Middle frontal gyrus (tissue), 1 donor: ENCODE measurements at regions not wholly inside any gene's neighbourhood (a gene's known extent, or its start where the extent isn't known, plus 50 kb on each side); places are given as distances from the start of the nearest gene placed in this dataset.
"Not testable (repeated sequence)": the region's sequence is repeated elsewhere in the genome, so short reads cannot be mapped to it uniquely, and the experiment has no call there.

Experiments
- DNase-seq: peaks from one replicate; pipeline ENCODE4 v3.0.0-alpha.2; 2015; ENCODE audit warnings: low spot score; ENCODE audit errors: extremely low spot score

- DNase-seq: no peak
Measured at GRCh38 chr2:81505586-81505985, 1201.0 kb upstream of the LRRTM1 start.

- DNase-seq: no peak
Measured at GRCh38 chr2:81495556-81495955, 1191.0 kb upstream of the LRRTM1 start.

- DNase-seq: no peak
Measured at GRCh38 chr2:81483254-81483653, 1178.7 kb upstream of the LRRTM1 start.

- DNase-seq: no peak
Measured at GRCh38 chr2:81481994-81482368, 1177.4 kb upstream of the LRRTM1 start.

- DNase-seq: no peak
Measured at GRCh38 chr2:81481242-81481993, 1176.9 kb upstream of the LRRTM1 start.

GRCh38 chr2:81467096-81467495 lies 1162.5 kb upstream of the LRRTM1 start:
- no peak for DNase-seq

GRCh38 chr2:81462420-81462819 lies 1157.9 kb upstream of the LRRTM1 start:
- no peak for DNase-seq

- DNase-seq: no peak
Measured at GRCh38 chr2:81445176-81445575, 1140.6 kb upstream of the LRRTM1 start.

GRCh38 chr2:81437456-81438000 lies 1133.0 kb upstream of the LRRTM1 start:
- no peak for DNase-seq

GRCh38 chr2:81436256-81436655 lies 1131.7 kb upstream of the LRRTM1 start:
- DNase-seq: no peak

- DNase-seq: no peak
Measured at GRCh38 chr2:81412681-81413080, 1108.1 kb upstream of the LRRTM1 start.

- DNase-seq: no peak
Measured at GRCh38 chr2:81403508-81403907, 1099.0 kb upstream of the LRRTM1 start.

GRCh38 chr2:81396417-81397019 lies 1092.0 kb upstream of the LRRTM1 start:
- no peak for DNase-seq

- no peak for DNase-seq
Measured at GRCh38 chr2:81395746-81396145, 1091.2 kb upstream of the LRRTM1 start.

- DNase-seq: no peak
Measured at GRCh38 chr2:81389203-81389602, 1084.7 kb upstream of the LRRTM1 start.

GRCh38 chr2:81363800-81364199 lies 1059.2 kb upstream of the LRRTM1 start:
- DNase-seq: no peak

- not testable (repeated sequence) for DNase-seq
Measured at GRCh38 chr2:81362468-81362867, 1057.9 kb upstream of the LRRTM1 start.

GRCh38 chr2:81355436-81355835 lies 1050.9 kb upstream of the LRRTM1 start:
- no peak for DNase-seq

GRCh38 chr2:81334046-81334445 lies 1029.5 kb upstream of the LRRTM1 start:
- DNase-seq: no peak

- no peak for DNase-seq
Measured at GRCh38 chr2:81328968-81329367, 1024.4 kb upstream of the LRRTM1 start.

GRCh38 chr2:81327911-81328310 lies 1023.4 kb upstream of the LRRTM1 start:
- DNase-seq: no peak

GRCh38 chr2:81324046-81324445 lies 1019.5 kb upstream of the LRRTM1 start:
- DNase-seq: no peak
